Esophagus squamous epithelium (tissue), 5 donors: ENCODE measurements at regions not wholly inside any gene's neighbourhood (a gene's known extent, or its start where the extent isn't known, plus 50 kb on each side); places are given as distances from the start of the nearest gene placed in this dataset.

Experiments
- DNase-seq: peaks from one replicate; lab custom pipeline; 2025; lab: John Stamatoyannopoulos, UW
- H3K27ac ChIP-seq, 4 donors: fragments of 200-600 bp; sonication (generic); one replicate each; pipeline ENCODE4 v1.5.1; 2016 to 2019; ENCODE audit warnings: mild to moderate bottlenecking in 1 of 4
- H3K27me3 ChIP-seq, 4 donors: fragments of 200-600 bp; sonication (generic); 1 replicate in 3 of 4; 2 replicates in 1 of 4; pipeline versions ENCODE4 v1.5.1 to v1.6.0; 2017 to 2021; ENCODE audit warnings: antibody characterized with exemption in 1 of 4
- H3K36me3 ChIP-seq, 3 donors: fragments of 200-600 bp; sonication (generic); one replicate each; pipeline ENCODE4 v1.5.1; 2016 to 2019
- H3K4me1 ChIP-seq, 3 donors: fragments of 200-600 bp; sonication (generic); one replicate each; pipeline ENCODE4 v1.5.1; 2017 to 2019
- H3K4me3 ChIP-seq, 4 donors: fragments of 200-600 bp; sonication (generic); 1 replicate in 3 of 4; 2 replicates in 1 of 4; pipeline ENCODE4 v1.5.1; 2016 to 2019; ENCODE audit warnings: mild to moderate bottlenecking in 2 of 4, moderate library complexity in 1 of 4
- H3K9me3 ChIP-seq, 3 donors: fragments of 200-600 bp; sonication (generic); one replicate each; pipeline ENCODE4 v1.5.1; 2016 to 2019
- POLR2A ChIP-seq, 4 donors: fragments of 450-650 bp; IDR thresholded peaks; one replicate each; pipeline ENCODE4 v1.6.1; 2017; ENCODE audit warnings: antibody characterized with exemption in 4 of 4, mild to moderate bottlenecking in 4 of 4, moderate library complexity in 3 of 4
- WGBS, 2 donors: methylation state at CpG; one replicate each; pipeline ENCODE4 v1.1.5; 2018; 5-methylcytosine and 5-hydroxymethylcytosine counted together
- intact Hi-C: fragments of 100-400 bp; cut with DNase I; formaldehyde crosslinking; loops from one replicate; pipeline ENCODE4 v1.15.0; 2022
- TF ChIP-seq, protein P1 (sequence below), 6 experiments: fragments of 450-650 bp in 4 of 6; fragments of 200-600 bp in 2 of 6; sonication (generic) in 2 of 6; IDR thresholded peaks; one replicate each; pipeline ENCODE4 v1.5.1; 2016 to 2019; ENCODE audit warnings: antibody characterized with exemption in 6 of 6, mild to moderate bottlenecking in 4 of 6, moderate library complexity in 4 of 6
- donor health status: DM: yes; HTN: yes; CAD: no.

- intact Hi-C loops: loop anchor here (10.0 kb wide), 1 partner anchor 786 kb away; no protein-coding TSS in a partner anchor
- H3K9me3 ChIP-seq: no peaks in the 10 kb centered on the region
- no peak for DNase-seq
- no peaks in the 10 kb centered on the region for H3K36me3 ChIP-seq
- H3K4me3 ChIP-seq: no peak overlapping the region
- no peak overlapping the region for H3K27ac ChIP-seq
- TF ChIP-seq, protein P1, sequence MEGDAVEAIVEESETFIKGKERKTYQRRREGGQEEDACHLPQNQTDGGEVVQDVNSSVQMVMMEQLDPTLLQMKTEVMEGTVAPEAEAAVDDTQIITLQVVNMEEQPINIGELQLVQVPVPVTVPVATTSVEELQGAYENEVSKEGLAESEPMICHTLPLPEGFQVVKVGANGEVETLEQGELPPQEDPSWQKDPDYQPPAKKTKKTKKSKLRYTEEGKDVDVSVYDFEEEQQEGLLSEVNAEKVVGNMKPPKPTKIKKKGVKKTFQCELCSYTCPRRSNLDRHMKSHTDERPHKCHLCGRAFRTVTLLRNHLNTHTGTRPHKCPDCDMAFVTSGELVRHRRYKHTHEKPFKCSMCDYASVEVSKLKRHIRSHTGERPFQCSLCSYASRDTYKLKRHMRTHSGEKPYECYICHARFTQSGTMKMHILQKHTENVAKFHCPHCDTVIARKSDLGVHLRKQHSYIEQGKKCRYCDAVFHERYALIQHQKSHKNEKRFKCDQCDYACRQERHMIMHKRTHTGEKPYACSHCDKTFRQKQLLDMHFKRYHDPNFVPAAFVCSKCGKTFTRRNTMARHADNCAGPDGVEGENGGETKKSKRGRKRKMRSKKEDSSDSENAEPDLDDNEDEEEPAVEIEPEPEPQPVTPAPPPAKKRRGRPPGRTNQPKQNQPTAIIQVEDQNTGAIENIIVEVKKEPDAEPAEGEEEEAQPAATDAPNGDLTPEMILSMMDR (IDR thresholded peaks at IDR 0.05): no peak
- no peak for TF ChIP-seq POLR2A (IDR thresholded peaks at IDR 0.05)
- H3K4me1 ChIP-seq: peaks cover 0 to 8% (median 0%) of the 10 kb centered on the region in 3 donors
- 79 to 87% methylated on average over 5 of the region's 5 CpGs for WGBS, 2 donors
- H3K27me3 ChIP-seq: peaks cover 0 to 37% (median 0%) of the 10 kb centered on the region in 4 donors
Measured at GRCh38 chr14:54330876-54331275, 65.9 kb upstream of the CDKN3 start.

DNA sequence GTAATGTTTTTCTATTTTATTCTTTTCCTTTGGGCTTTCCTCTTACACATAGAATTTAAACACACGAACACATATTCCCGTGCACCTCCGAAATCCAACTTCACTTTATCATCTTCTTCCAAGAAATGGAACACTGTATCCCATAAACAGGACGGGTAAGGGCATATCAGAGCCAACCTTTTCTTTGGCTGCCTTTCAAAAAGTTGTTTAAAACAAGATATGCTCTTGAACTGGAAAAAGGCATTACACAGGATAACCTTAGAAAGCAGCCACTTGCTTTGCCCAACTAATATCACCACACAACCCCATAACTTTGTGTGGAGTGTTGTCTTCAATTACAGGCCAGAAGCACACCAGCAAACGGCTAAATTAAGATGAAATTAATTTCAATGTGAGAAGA, 65.3 kb upstream of the CDKN3 start:
- Histone ChIP-seq H3K27me3 (peaks cover 0 to 41% (median 0%) of the 10 kb centered on the region in 4 donors), H3K4me3 (no peak overlapping the region), H3K4me1 (peaks cover 0 to 8% (median 0%) of the 10 kb centered on the region in 3 donors), H3K36me3 (no peaks in the 10 kb centered on the region), H3K27ac (no peak overlapping the region), H3K9me3 (no peaks in the 10 kb centered on the region)
- intact Hi-C loops: loop anchor here (10.0 kb wide), 1 partner anchor 787 kb away; no protein-coding TSS in a partner anchor
- 45 to 65% methylated on average over 5 of the region's 5 CpGs for WGBS, 2 donors
- DNase-seq: no peak
- no peak for TF ChIP-seq POLR2A (IDR thresholded peaks at IDR 0.05)
- TF ChIP-seq, protein P1 (IDR thresholded peaks at IDR 0.05): no peak

DNA sequence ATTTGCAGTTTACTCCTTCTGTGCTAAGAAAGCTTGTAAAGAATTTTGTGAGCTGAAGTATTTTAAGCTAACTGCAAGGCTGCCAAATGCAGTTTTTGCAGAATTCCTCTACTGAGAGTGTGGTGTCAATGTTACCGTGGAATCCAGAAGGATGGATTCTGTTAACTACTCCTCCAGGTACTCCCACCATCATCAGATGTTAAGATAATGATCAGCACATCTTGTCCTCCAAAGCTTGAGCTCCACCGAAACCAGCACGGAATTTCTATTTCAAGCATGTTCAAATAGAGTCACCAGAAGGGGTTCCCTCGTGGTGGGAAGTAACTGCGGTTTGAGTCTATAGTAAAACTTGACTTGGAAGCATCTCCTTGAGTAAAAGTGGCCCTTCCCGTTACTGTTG, 64.3 kb upstream of the CDKN3 start:
- intact Hi-C loops: loop anchor here (10.0 kb wide), 1 partner anchor 788 kb away; no protein-coding TSS in a partner anchor
- Histone ChIP-seq H3K27ac (no peak overlapping the region), H3K4me3 (no peak overlapping the region), H3K36me3 (no peaks in the 10 kb centered on the region), H3K9me3 (no peaks in the 10 kb centered on the region), H3K27me3 (peaks cover 0 to 50% (median 0%) of the 10 kb centered on the region in 4 donors), H3K4me1 (peaks cover 0 to 8% (median 0%) of the 10 kb centered on the region in 3 donors)
- no peak for TF ChIP-seq POLR2A (IDR thresholded peaks at IDR 0.05)
- TF ChIP-seq, protein P1 (IDR thresholded peaks at IDR 0.05): no peak
- no peak for DNase-seq
- WGBS, 2 donors: 88 to 91% methylated on average over 6 of the region's 6 CpGs

GRCh38 chr14:54333511-54333910, 63.3 kb upstream of the CDKN3 start:
- H3K36me3 ChIP-seq: no peaks in the 10 kb centered on the region

GRCh38 chr14:54335569-54336155, 61.1 kb upstream of the CDKN3 start:
- intact Hi-C loops: loop anchor here (10.0 kb wide), 1 partner anchor 791 kb away; no protein-coding TSS in a partner anchor
- DNase-seq: no peak
- Histone ChIP-seq H3K27me3 (peaks cover 0 to 51% (median 0%) of the 10 kb centered on the region in 4 donors), H3K4me1 (no peaks in the 10 kb centered on the region), H3K9me3 (no peaks in the 10 kb centered on the region), H3K4me3 (no peak overlapping the region), H3K27ac (no peak overlapping the region), H3K36me3 (no peaks in the 10 kb centered on the region)
- TF ChIP-seq POLR2A (IDR thresholded peaks at IDR 0.05): no peak
- TF ChIP-seq, protein P1 (IDR thresholded peaks at IDR 0.05): no peak
- WGBS, 2 donors: 77 to 95% methylated on average over 2 of the region's 2 CpGs

More at GRCh38 chr14:54333511-54333910, 63.3 kb upstream of the CDKN3 start:
- no peak for DNase-seq
- H3K4me3 ChIP-seq: no peak overlapping the region
- 65 to 75% methylated on average over 4 of the region's 4 CpGs for WGBS, 2 donors
- peaks cover 0 to 8% (median 0%) of the 10 kb centered on the region in 3 donors for H3K4me1 ChIP-seq
- intact Hi-C loops: loop anchor here (10.0 kb wide), 1 partner anchor 789 kb away; no protein-coding TSS in a partner anchor
- H3K9me3 ChIP-seq: no peaks in the 10 kb centered on the region
- H3K27ac ChIP-seq: no peak overlapping the region
- no peak for TF ChIP-seq POLR2A (IDR thresholded peaks at IDR 0.05)
- TF ChIP-seq, protein P1 (IDR thresholded peaks at IDR 0.05): no peak
- peaks cover 0 to 60% (median 0%) of the 10 kb centered on the region in 4 donors for H3K27me3 ChIP-seq
